Small intestine (tissue), 7 donors: ENCODE measurements at regions not wholly inside any gene's neighbourhood (a gene's known extent, or its start where the extent isn't known, plus 50 kb on each side); places are given as distances from the start of the nearest gene placed in this dataset.
"Not testable (repeated sequence)": the region's sequence is repeated elsewhere in the genome, so short reads cannot be mapped to it uniquely, and the experiment has no call there.

Source experiments
- DNase-seq, 2 donors: peaks; one replicate each; pipeline versions ENCODE4 v3.0.0 to v3.0.0-alpha.2; 2013
- FAIRE-seq: peaks from 2 replicates; lab custom pipeline; 2012; peaks lifted over from hg19 to GRCh38; lab: Jason Lieb, UNC
- H3K27ac ChIP-seq, 3 donors: one replicate each; pipeline ENCODE4 v1.5.1; 2013; ENCODE audit warnings: low read length in 2 of 3, mild to moderate bottlenecking in 2 of 3, control low read depth in 1 of 3, inconsistent platforms in 1 of 3, low read depth in 1 of 3, moderate library complexity in 1 of 3
- H3K27me3 ChIP-seq, 3 donors: one replicate each; pipeline ENCODE4 v1.6.1; 2013; ENCODE audit warnings: low read length in 3 of 3, inconsistent platforms in 1 of 3; ENCODE audit not compliant: control insufficient read depth in 3 of 3, insufficient read depth in 3 of 3
- H3K36me3 ChIP-seq, 3 donors: one replicate each; pipeline ENCODE4 v1.6.1; 2013; ENCODE audit warnings: low read length in 3 of 3, inconsistent platforms in 1 of 3, low read depth in 1 of 3, mild to moderate bottlenecking in 1 of 3, moderate library complexity in 1 of 3; ENCODE audit not compliant: control insufficient read depth in 3 of 3, insufficient read depth in 2 of 3
- H3K4me1 ChIP-seq, 3 donors: one replicate each; pipeline ENCODE4 v1.6.1; 2013; ENCODE audit warnings: low read length in 2 of 3, inconsistent platforms in 1 of 3, low read depth in 1 of 3, mild to moderate bottlenecking in 1 of 3, moderate library complexity in 1 of 3; ENCODE audit not compliant: control insufficient read depth in 3 of 3, insufficient read depth in 2 of 3
- H3K4me3 ChIP-seq, 3 donors: one replicate each; pipeline ENCODE4 v1.5.1; 2013; ENCODE audit warnings: low read length in 3 of 3, control low read depth in 1 of 3, inconsistent platforms in 1 of 3, low read depth in 1 of 3, mild to moderate bottlenecking in 1 of 3, moderate library complexity in 1 of 3
- H3K9me3 ChIP-seq, 2 donors: one replicate each; pipeline ENCODE4 v1.6.1; 2013; ENCODE audit warnings: low read depth in 1 of 2, low read length in 1 of 2; ENCODE audit not compliant: control insufficient read depth in 2 of 2, insufficient read depth in 1 of 2
- WGBS, 3 donors: extraction: QIAGEN DNeasy Blood & Tissue Kit; methylation state at CpG; one replicate each; pipeline ENCODE4 v1.1.7; 2013; 5-methylcytosine and 5-hydroxymethylcytosine counted together
- donor health status: healthy with polysubstance abuse.
- donor health status: control.
- donor health status: control.
- donor health status: Bipolar disorder and iron deficiency.
- donor health status: healthy.

- H3K9me3 ChIP-seq, result peaks cover 0 to 9% of the 10 kb centered on the region in 2 donors
- no peaks in the 10 kb centered on the region for H3K36me3 ChIP-seq
- DNase-seq, result no peak
- no peak overlapping the region for H3K4me3 ChIP-seq
- no peaks in the 10 kb centered on the region for H3K4me1 ChIP-seq
- H3K27me3 ChIP-seq, result no peaks in the 10 kb centered on the region
- no peak overlapping the region for H3K27ac ChIP-seq
- 25 to 41% (median 40%) methylated on average over 2 of the region's 2 CpGs for WGBS, 3 donors
- no peak for FAIRE-seq
Measured at GRCh38 chr5:91797576-91797975, 414.5 kb upstream of the ARRDC3 start.

GRCh38 chr5:91794856-91795548 is 411.9 kb upstream of the ARRDC3 start:
- FAIRE-seq, result no peak
- H3K4me1 ChIP-seq, result no peaks in the 10 kb centered on the region
- H3K27me3 ChIP-seq, result no peaks in the 10 kb centered on the region
- no peak overlapping the region for H3K4me3 ChIP-seq
- DNase-seq, result no peak
- H3K27ac ChIP-seq, result no peak overlapping the region
- WGBS, 3 donors, result 62 to 73% (median 63%) methylated on average over 4 of the region's 4 CpGs
- no peaks in the 10 kb centered on the region for H3K36me3 ChIP-seq
- no peaks in the 10 kb centered on the region for H3K9me3 ChIP-seq

GRCh38 chr5:91794455-91794854 is 411.3 kb upstream of the ARRDC3 start:
- H3K9me3 ChIP-seq, result no peaks in the 10 kb centered on the region
- no peak overlapping the region for H3K27ac ChIP-seq
- 43 to 62% (median 49%) methylated on average over 2 of the region's 2 CpGs for WGBS, 3 donors
- H3K27me3 ChIP-seq, result no peaks in the 10 kb centered on the region
- DNase-seq, result no peak
- no peaks in the 10 kb centered on the region for H3K4me1 ChIP-seq
- no peak for FAIRE-seq
- H3K36me3 ChIP-seq, result no peaks in the 10 kb centered on the region
- H3K4me3 ChIP-seq, result no peak overlapping the region

GRCh38 chr5:91787718-91788117 is 404.6 kb upstream of the ARRDC3 start:
- 3 to 18% (median 16%) methylated on average over 1 of the region's 1 CpG for WGBS, 3 donors
- no peaks in the 10 kb centered on the region for H3K36me3 ChIP-seq
- H3K27me3 ChIP-seq, result no peaks in the 10 kb centered on the region
- no peak overlapping the region for H3K27ac ChIP-seq
- FAIRE-seq, result no peak
- H3K9me3 ChIP-seq, result no peaks in the 10 kb centered on the region
- no peaks in the 10 kb centered on the region for H3K4me1 ChIP-seq
- no peak for DNase-seq
- H3K4me3 ChIP-seq, result no peak overlapping the region

- Histone ChIP-seq H3K4me3 (no peak overlapping the region), H3K9me3 (no peaks in the 10 kb centered on the region), H3K27me3 (no peaks in the 10 kb centered on the region), H3K36me3 (no peaks in the 10 kb centered on the region), H3K4me1 (no peaks in the 10 kb centered on the region), H3K27ac (no peak overlapping the region)
- FAIRE-seq (no peak), DNase-seq (no peak)
- 76 to 79% (median 77%) methylated on average over 2 of the region's 2 CpGs for WGBS, 3 donors
Measured at GRCh38 chr5:91777671-91778070, 394.6 kb upstream of the ARRDC3 start.

GRCh38 chr5:91776249-91776648 is 393.1 kb upstream of the ARRDC3 start:
- 27 to 68% (median 38%) methylated on average over 2 of the region's 2 CpGs for WGBS, 3 donors
- no peak overlapping the region for H3K4me3 ChIP-seq
- no peaks in the 10 kb centered on the region for H3K27me3 ChIP-seq
- H3K36me3 ChIP-seq, result no peaks in the 10 kb centered on the region
- no peaks in the 10 kb centered on the region for H3K9me3 ChIP-seq
- no peaks in the 10 kb centered on the region for H3K4me1 ChIP-seq
- no peak overlapping the region for H3K27ac ChIP-seq
- FAIRE-seq (no peak), DNase-seq (no peak)

- Histone ChIP-seq H3K27ac (no peak overlapping the region), H3K27me3 (no peaks in the 10 kb centered on the region), H3K36me3 (no peaks in the 10 kb centered on the region), H3K9me3 (no peaks in the 10 kb centered on the region), H3K4me1 (no peaks in the 10 kb centered on the region), H3K4me3 (no peak overlapping the region)
- FAIRE-seq, result no peak
- no peak for DNase-seq
- 84 to 97% (median 92%) methylated on average over 2 of the region's 2 CpGs for WGBS, 3 donors
Measured at GRCh38 chr5:91770400-91770799, 387.3 kb upstream of the ARRDC3 start.

- H3K27ac ChIP-seq, FAIRE-seq, H3K36me3 ChIP-seq, H3K9me3 ChIP-seq, H3K27me3 ChIP-seq, H3K4me1 ChIP-seq, H3K4me3 ChIP-seq, DNase-seq: not testable (repeated sequence)
- 91 to 94% (median 92%) methylated on average over 4 of the region's 4 CpGs for WGBS, 3 donors
Measured at GRCh38 chr5:91757383-91757782, 374.3 kb upstream of the ARRDC3 start.

GRCh38 chr5:91754990-91755389 is 371.9 kb upstream of the ARRDC3 start:
- FAIRE-seq (no peak), DNase-seq (no peak)
- Histone ChIP-seq H3K36me3 (no peaks in the 10 kb centered on the region), H3K27ac (no peak overlapping the region), H3K9me3 (no peaks in the 10 kb centered on the region), H3K27me3 (no peaks in the 10 kb centered on the region), H3K4me3 (no peak overlapping the region), H3K4me1 (no peaks in the 10 kb centered on the region)
- WGBS, 3 donors, result 77 to 79% (median 79%) methylated on average over 1 of the region's 1 CpG
